ENCODE measurements at regions not wholly inside any gene's neighbourhood (a gene's known extent, or its start where the extent isn't known, plus 50 kb on each side); places are given as distances from the start of the nearest gene placed in this dataset.

GRCh38 chr20:56098981-56099500 is 93.7 kb upstream of the CBLN4 start:
- TF ChIP-seq CTCF (IDR thresholded peaks at IDR 0.05; ENCODE audit: poor library complexity, severe bottlenecking) (no peak), POLR2AphosphoS5 (IDR thresholded peaks at IDR 0.05) (no peak), TAF1 (IDR thresholded peaks at IDR 0.05; ENCODE audit: low read depth) (no peak), SMC3 (conservative IDR thresholded peaks at IDR 0.05; ENCODE audit: poor library complexity) (no peak), EZH2 (IDR thresholded peaks at IDR 0.05; ENCODE audit: borderline replicate concordance, insufficient read depth, low read length, poor library complexity, severe bottlenecking) (no peak)
